OCI-M2 (cell line): ENCODE measurements at regions not wholly inside any gene's neighbourhood (a gene's known extent, or its start where the extent isn't known, plus 50 kb on each side); places are given as distances from the start of the nearest gene placed in this dataset.
"Not testable (repeated sequence)": the region's sequence is repeated elsewhere in the genome, so short reads cannot be mapped to it uniquely, and the experiment has no call there.

Source experiments
- DNase-seq: peaks from one replicate; lab custom pipeline; 2025; ENCODE audit not compliant: unreplicated experiment; lab: John Stamatoyannopoulos, UW

GRCh38 chr5:56763711-56764466 is 51.5 kb upstream of the MAP3K1 start:
- peak; percentile 65 for DNase-seq

GRCh38 chr5:56763182-56763581 is 52.2 kb upstream of the MAP3K1 start:
- DNase-seq: no peak

- no peak for DNase-seq
These were observed 54.0 kb upstream of the MAP3K1 start for GRCh38 chr5:56761151-56761885.

- DNase-seq: no peak
These were observed 54.6 kb upstream of the MAP3K1 start for GRCh38 chr5:56760723-56761122.

GRCh38 chr5:56759521-56760216 is 55.7 kb upstream of the MAP3K1 start:
- no peak for DNase-seq

- no peak for DNase-seq
These were observed 58.3 kb upstream of the MAP3K1 start for GRCh38 chr5:56757077-56757476.

GRCh38 chr5:56755036-56755555 is 60.3 kb upstream of the MAP3K1 start:
- no peak for DNase-seq

GRCh38 chr5:56753588-56753987 is 61.8 kb upstream of the MAP3K1 start:
- not testable (repeated sequence) for DNase-seq

GRCh38 chr5:56751572-56752313 is 63.6 kb upstream of the MAP3K1 start:
- DNase-seq: no peak

GRCh38 chr5:56749842-56750241 is 65.5 kb upstream of the MAP3K1 start:
- DNase-seq: no peak

GRCh38 chr5:56746553-56747339 is 68.6 kb upstream of the MAP3K1 start:
- DNase-seq: no peak

- DNase-seq: no peak
These were observed 69.5 kb upstream of the MAP3K1 start for GRCh38 chr5:56745864-56746263.

- no peak for DNase-seq
These were observed 74.5 kb upstream of the MAP3K1 start for GRCh38 chr5:56740868-56741267.

GRCh38 chr5:56739990-56740389 is 75.4 kb upstream of the MAP3K1 start:
- no peak for DNase-seq

- no peak for DNase-seq
These were observed 77.3 kb upstream of the MAP3K1 start for GRCh38 chr5:56737951-56738606.

- DNase-seq: no peak
These were observed 78.2 kb upstream of the MAP3K1 start for GRCh38 chr5:56737002-56737621.

- DNase-seq: no peak
These were observed 79.3 kb upstream of the MAP3K1 start for GRCh38 chr5:56735849-56736641.

GRCh38 chr5:56734091-56734694 is 81.2 kb upstream of the MAP3K1 start:
- DNase-seq: no peak
